IMR-90 (cell line): ENCODE measurements at regions not wholly inside any gene's neighbourhood (a gene's known extent, or its start where the extent isn't known, plus 50 kb on each side); places are given as distances from the start of the nearest gene placed in this dataset.

Experiments used
- ATAC-seq: fragments of 200-7000 bp; cut with Tn5 transposase; 2 replicates; pipeline ENCODE4 v1.9.1; 2020; ENCODE audit warnings: low read depth, mild to moderate bottlenecking, moderate library complexity
- BruUV-seq: library from RNA; stranded (reverse); fragments of 400-500 nt; replicated peaks from 2 replicates; lab custom pipeline; 2021; lab: Mats Ljungman, UMichigan
- CTCF ChIA-PET: fragments of 300-600 bp; formaldehyde crosslinking; extraction: SDS; loops from one replicate; lab custom pipeline; 2021; ENCODE audit warnings: antibody characterized with exemption; lab: Yijun Ruan, JAX
- POLR2A ChIA-PET: fragments of 300-600 bp; sonication (Branson Sonifier 250); formaldehyde crosslinking; loops from one replicate; lab custom pipeline; 2022; ENCODE audit warnings: antibody characterized with exemption; ENCODE audit not compliant: unreplicated experiment; lab: Charles Lee
- DNase-seq: peaks from one replicate; pipeline ENCODE4 v3.0.0; 2013
- H2AFZ ChIP-seq: replicated peaks from 2 replicates; pipeline ENCODE3; 2013; ENCODE audit warnings: low read length, mild to moderate bottlenecking; ENCODE audit not compliant: poor library complexity
- H2AK5ac ChIP-seq: 2 replicates; pipeline ENCODE4 v1.6.1; 2013; ENCODE audit warnings: low read depth, low read length, inconsistent platforms
- H2AK9ac ChIP-seq: replicated peaks from 2 replicates; pipeline ENCODE3; 2013; ENCODE audit warnings: mild to moderate bottlenecking, low read depth, low read length, moderate library complexity; ENCODE audit not compliant: poor library complexity
- H2BK120ac ChIP-seq: 2 replicates; pipeline ENCODE4 v1.6.1; 2013; ENCODE audit warnings: low read depth, low read length, inconsistent platforms
- H2BK15ac ChIP-seq: 3 replicates; pipeline ENCODE4 v1.6.1; 2013; ENCODE audit warnings: low read depth, low read length, inconsistent platforms
- H2BK20ac ChIP-seq: 2 replicates; pipeline ENCODE4 v1.6.1; 2013; ENCODE audit warnings: low read depth, mild to moderate bottlenecking, inconsistent platforms, low read length, moderate library complexity
- H2BK5ac ChIP-seq: 2 replicates; pipeline ENCODE4 v1.6.1; 2013; ENCODE audit warnings: mild to moderate bottlenecking, low read depth, low read length, inconsistent platforms; ENCODE audit not compliant: poor library complexity, severe bottlenecking
- H3K14ac ChIP-seq: replicated peaks from 2 replicates; pipeline ENCODE4 v1.6.1; 2013; ENCODE audit warnings: low read depth, low read length, inconsistent platforms
- H3K18ac ChIP-seq: 2 replicates; pipeline ENCODE4 v1.6.1; 2013; ENCODE audit warnings: low read depth, low read length, control low read depth
- H3K23ac ChIP-seq: 2 replicates; pipeline ENCODE4 v1.6.1; 2013; ENCODE audit warnings: low read depth, low read length, inconsistent platforms
- H3K27ac ChIP-seq: 2 replicates; pipeline ENCODE4 v1.5.1; 2013; ENCODE audit warnings: mild to moderate bottlenecking, control low read depth, low read length; ENCODE audit not compliant: insufficient read depth
- H3K27me3 ChIP-seq: 2 replicates; pipeline ENCODE4 v1.6.1; 2013; ENCODE audit warnings: low read length; ENCODE audit not compliant: control insufficient read depth, insufficient read depth
- H3K36me3 ChIP-seq: 2 replicates; pipeline ENCODE4 v1.6.1; 2013; ENCODE audit warnings: low read length, mixed read lengths; ENCODE audit not compliant: control insufficient read depth, insufficient read depth
- H3K4ac ChIP-seq: 2 replicates; pipeline ENCODE4 v1.6.1; 2013; ENCODE audit warnings: low read depth, low read length, inconsistent platforms
- H3K4me1 ChIP-seq: 2 replicates; pipeline ENCODE4 v1.6.1; 2013; ENCODE audit warnings: low read length, mixed read lengths; ENCODE audit not compliant: control insufficient read depth, insufficient read depth
- H3K4me2 ChIP-seq: 2 replicates; pipeline ENCODE4 v1.6.1; 2013; ENCODE audit warnings: low read depth, mild to moderate bottlenecking, control low read depth, low read length, moderate library complexity
- H3K4me3 ChIP-seq: 2 replicates; pipeline ENCODE4 v1.5.1; 2013; ENCODE audit warnings: low read depth, mild to moderate bottlenecking, control low read depth, low read length, moderate library complexity; ENCODE audit not compliant: insufficient read depth
- H3K56ac ChIP-seq: 2 replicates; pipeline ENCODE4 v1.6.1; 2013; ENCODE audit warnings: low read length, inconsistent platforms; ENCODE audit not compliant: insufficient read depth; ENCODE audit errors: extremely low read depth
- H3K79me1 ChIP-seq, 2 experiments: 2 replicates each; pipeline ENCODE4 v1.6.1; 2013; ENCODE audit warnings: low read length in 2 of 2, inconsistent platforms in 1 of 2, low read depth in 1 of 2
- H3K9ac ChIP-seq: 2 replicates; pipeline ENCODE4 v1.6.1; 2013; ENCODE audit warnings: low read depth, low read length, control low read depth
- H3K9me1 ChIP-seq: 2 replicates; pipeline ENCODE4 v1.6.1; 2013; ENCODE audit warnings: low read length, inconsistent platforms; ENCODE audit not compliant: insufficient read depth
- H3K9me3 ChIP-seq: 2 replicates; pipeline ENCODE4 v1.6.1; 2013; ENCODE audit warnings: low read length; ENCODE audit not compliant: control insufficient read depth, insufficient read depth
- H4K20me1 ChIP-seq: 2 replicates; pipeline ENCODE4 v1.6.1; 2013; ENCODE audit warnings: low read length, inconsistent platforms; ENCODE audit not compliant: insufficient read depth
- H4K5ac ChIP-seq: 2 replicates; pipeline ENCODE4 v1.6.1; 2013; ENCODE audit warnings: mild to moderate bottlenecking, low read depth, low read length, control low read depth
- H4K8ac ChIP-seq, 2 experiments: 2 replicates each; pipeline ENCODE4 v1.6.1; 2013; ENCODE audit warnings: low read depth in 2 of 2, low read length in 2 of 2, control low read depth in 1 of 2, inconsistent platforms in 1 of 2
- H4K91ac ChIP-seq: 2 replicates; pipeline ENCODE4 v1.6.1; 2013; ENCODE audit warnings: low read depth, low read length, inconsistent platforms; ENCODE audit not compliant: insufficient read depth
- BHLHE40 ChIP-seq: fragments of 150-350 bp; IDR thresholded peaks from 2 replicates; pipeline ENCODE4 v1.6.1; 2016; ENCODE audit warnings: mild to moderate bottlenecking, low read depth, low read length
- CEBPB ChIP-seq: IDR thresholded peaks from 2 replicates; pipeline ENCODE4 v1.6.1; 2012; ENCODE audit warnings: low read depth, low read length, improper control_type of control experiment
- CHD1 ChIP-seq: IDR thresholded peaks from 2 replicates; pipeline ENCODE4 v1.6.1; 2012; ENCODE audit warnings: low read depth, low read length, improper control_type of control experiment
- FOS ChIP-seq: fragments of 150-350 bp; IDR thresholded peaks from 2 replicates; pipeline ENCODE4 v1.6.1; 2016; ENCODE audit warnings: low read depth, low read length
- MAFK ChIP-seq: IDR thresholded peaks from 2 replicates; pipeline ENCODE4 v1.6.1; 2012; ENCODE audit warnings: low read depth, low read length, improper control_type of control experiment
- MAZ ChIP-seq: IDR thresholded peaks from 2 replicates; pipeline ENCODE4 v1.6.1; 2012; ENCODE audit warnings: low read depth, mild to moderate bottlenecking, low read length, improper control_type of control experiment, moderate library complexity, borderline replicate concordance
- MXI1 ChIP-seq: IDR thresholded peaks from 2 replicates; pipeline ENCODE4 v1.6.1; 2012; ENCODE audit warnings: low read depth, mild to moderate bottlenecking, low read length, moderate library complexity, borderline replicate concordance
- NFE2L2 ChIP-seq: fragments of 150-350 bp; IDR thresholded peaks from 2 replicates; pipeline ENCODE4 v1.6.1; 2016; ENCODE audit warnings: low read depth, mild to moderate bottlenecking, low read length
- POLR2A ChIP-seq: IDR thresholded peaks from 2 replicates; pipeline ENCODE4 v1.6.1; 2012; ENCODE audit warnings: mild to moderate bottlenecking, low read depth, low read length
- RAD21 ChIP-seq: IDR thresholded peaks from 2 replicates; pipeline ENCODE4 v1.6.1; 2012; ENCODE audit warnings: low read length, improper control_type of control experiment
- RCOR1 ChIP-seq: IDR thresholded peaks from 2 replicates; pipeline ENCODE4 v1.6.1; 2012; ENCODE audit warnings: mild to moderate bottlenecking, low read length, improper control_type of control experiment; ENCODE audit not compliant: insufficient replicate concordance
- RFX5 ChIP-seq: IDR thresholded peaks from 2 replicates; pipeline ENCODE4 v1.8.0; 2012; ENCODE audit warnings: low read depth, mild to moderate bottlenecking, low read length, moderate library complexity
- SMC3 ChIP-seq: fragments of 150-350 bp; IDR thresholded peaks from 2 replicates; pipeline ENCODE4 v1.6.1; 2016; ENCODE audit warnings: low read depth, mild to moderate bottlenecking, antibody characterized with exemption, low read length, moderate library complexity
- WGBS, 2 experiments: methylation state at CpG; one replicate each; pipeline versions ENCODE4 v1.1.5 to v1.1.7; 2013; ENCODE audit warnings: missing lambda C conversion rate in 2 of 2; ENCODE audit not compliant: insufficient read length in 1 of 2; ENCODE audit errors: extremely low coverage in 2 of 2; 5-methylcytosine and 5-hydroxymethylcytosine counted together
- dilution Hi-C: fragments of 300-500 bp; cut with HindIII; formaldehyde crosslinking; loops from one replicate; pipeline ENCODE4 v1.14.3; 2018; ENCODE audit warnings: low sequenced_read_pairs; ENCODE audit not compliant: unreplicated experiment
- in situ Hi-C: fragments of 300-500 bp; cut with MboI; formaldehyde crosslinking; loops from 3 replicates; pipeline ENCODE4 v1.14.3; 2019; ENCODE audit warnings: low sequenced_read_pairs, inconsistent platforms, mixed read lengths
- intact Hi-C: fragments of 100-400 bp; cut with micrococcal nuclease; formaldehyde crosslinking; loops from 2 replicates; pipeline ENCODE4 v1.10.0; 2022
- TF ChIP-seq, protein P1 (sequence below): fragments of 150-350 bp; IDR thresholded peaks from 2 replicates; pipeline ENCODE4 v1.6.1; 2017; ENCODE audit warnings: mild to moderate bottlenecking, antibody characterized with exemption, low read length, low read depth
- TF ChIP-seq, protein P2 (sequence below): fragments of 150-350 bp; IDR thresholded peaks from 2 replicates; pipeline ENCODE4 v1.6.1; 2016; ENCODE audit warnings: low read depth, mild to moderate bottlenecking, low read length, moderate library complexity, borderline replicate concordance

DNA sequence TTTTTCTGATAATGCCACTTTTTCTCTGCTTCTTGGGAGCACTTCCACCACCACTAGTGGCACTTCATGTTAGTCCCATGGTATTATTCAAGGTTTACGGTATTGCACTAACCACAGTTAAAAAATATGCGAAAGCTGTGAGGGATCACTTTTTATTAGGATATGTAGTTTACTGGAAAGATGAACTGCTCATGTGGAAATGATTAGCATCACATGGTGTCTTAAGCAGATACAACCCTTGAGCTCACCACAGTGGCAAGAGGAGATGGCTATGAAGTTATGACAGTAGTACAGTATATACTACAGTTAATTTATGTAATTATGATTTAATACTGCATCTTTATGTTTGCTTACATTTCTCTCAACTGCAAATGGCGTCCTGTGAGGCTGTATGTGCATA, 134.5 kb upstream of the HMGN3 start:
- Histone ChIP-seq H2AK9ac (no peak overlapping the region), H4K20me1 (no peaks in the 10 kb centered on the region), H3K36me3 (no peaks in the 10 kb centered on the region), H3K4me3 (no peak overlapping the region), H3K79me1 (no peaks in the 10 kb centered on the region), H2BK120ac (no peak overlapping the region), H3K9me3 (no peaks in the 10 kb centered on the region), H4K8ac (no peak overlapping the region), H2BK20ac (no peak overlapping the region), H3K27ac (no peak overlapping the region), H3K4me1 (no peaks in the 10 kb centered on the region), H3K9ac (no peak overlapping the region), H2BK5ac (no peak overlapping the region), H4K5ac (no peak overlapping the region), H3K56ac (no peak overlapping the region), H3K27me3 (no peaks in the 10 kb centered on the region), H2BK15ac (no peak overlapping the region), H3K9me1 (no peaks in the 10 kb centered on the region), H3K4ac (no peak overlapping the region), H3K14ac (no peak overlapping the region), H3K4me2 (no peak overlapping the region), H4K91ac (no peak overlapping the region), H3K23ac (no peak overlapping the region), H3K18ac (no peak overlapping the region), H2AK5ac (no peak overlapping the region), H2AFZ (no peak overlapping the region)
- in situ Hi-C loops (no loop called here), dilution Hi-C loops (no loop called here), intact Hi-C loops (no loop called here)
- WGBS, 2 experiments, result no CpG with 5 or more reads among the region's 3 CpGs
- POLR2A ChIA-PET, result no interaction called here
- no peak for TF ChIP-seq NFE2L2
- TF ChIP-seq POLR2A, result no peak
- no peak for TF ChIP-seq CHD1
- no peak for TF ChIP-seq MAFK
- TF ChIP-seq, protein P1, sequence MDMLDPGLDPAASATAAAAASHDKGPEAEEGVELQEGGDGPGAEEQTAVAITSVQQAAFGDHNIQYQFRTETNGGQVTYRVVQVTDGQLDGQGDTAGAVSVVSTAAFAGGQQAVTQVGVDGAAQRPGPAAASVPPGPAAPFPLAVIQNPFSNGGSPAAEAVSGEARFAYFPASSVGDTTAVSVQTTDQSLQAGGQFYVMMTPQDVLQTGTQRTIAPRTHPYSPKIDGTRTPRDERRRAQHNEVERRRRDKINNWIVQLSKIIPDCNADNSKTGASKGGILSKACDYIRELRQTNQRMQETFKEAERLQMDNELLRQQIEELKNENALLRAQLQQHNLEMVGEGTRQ, result no peak
- TF ChIP-seq RAD21, result no peak
- no peak for TF ChIP-seq CEBPB
- TF ChIP-seq FOS, result no peak
- no peak for TF ChIP-seq RCOR1
- no peak for TF ChIP-seq BHLHE40
- no peak for TF ChIP-seq SMC3
- TF ChIP-seq MAZ, result no peak
- TF ChIP-seq RFX5, result no peak
- TF ChIP-seq, protein P2, sequence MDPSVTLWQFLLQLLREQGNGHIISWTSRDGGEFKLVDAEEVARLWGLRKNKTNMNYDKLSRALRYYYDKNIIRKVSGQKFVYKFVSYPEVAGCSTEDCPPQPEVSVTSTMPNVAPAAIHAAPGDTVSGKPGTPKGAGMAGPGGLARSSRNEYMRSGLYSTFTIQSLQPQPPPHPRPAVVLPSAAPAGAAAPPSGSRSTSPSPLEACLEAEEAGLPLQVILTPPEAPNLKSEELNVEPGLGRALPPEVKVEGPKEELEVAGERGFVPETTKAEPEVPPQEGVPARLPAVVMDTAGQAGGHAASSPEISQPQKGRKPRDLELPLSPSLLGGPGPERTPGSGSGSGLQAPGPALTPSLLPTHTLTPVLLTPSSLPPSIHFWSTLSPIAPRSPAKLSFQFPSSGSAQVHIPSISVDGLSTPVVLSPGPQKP, result no peak
- no peak for TF ChIP-seq MXI1
- DNase-seq, result no peak
- no peak for ATAC-seq
- CTCF ChIA-PET, result no interaction called here
- BruUV-seq, result no TSS peak
